Neural cell (in vitro differentiated cells): ENCODE measurements at regions not wholly inside any gene's neighbourhood (a gene's known extent, or its start where the extent isn't known, plus 50 kb on each side); places are given as distances from the start of the nearest gene placed in this dataset.
A peak's percentile ranks its signal among the peaks of the same experiment; 100 is the strongest.

Experiments
- H2AFZ ChIP-seq: fragments of 200-600, 300-800 bp; sonication (generic), shearing (Covaris generic); 2 replicates; pipeline ENCODE4 v1.6.0; 2014; ENCODE audit warnings: low read depth, mild to moderate bottlenecking, antibody characterized with exemption, low read length, moderate library complexity
- H3F3A ChIP-seq: fragments of 200-600 bp; shearing (Covaris generic); 2 replicates; pipeline ENCODE4 v1.6.1; 2016; ENCODE audit warnings: mild to moderate bottlenecking, moderate library complexity, mixed read lengths, antibody characterized with exemption, low read length; ENCODE audit not compliant: insufficient read depth, poor library complexity, severe bottlenecking
- H3K27ac ChIP-seq: fragments of 200-600, 300-800 bp; sonication (generic), shearing (Covaris generic); 2 replicates; pipeline ENCODE4 v1.5.1; 2014; ENCODE audit warnings: mild to moderate bottlenecking, low read length, moderate library complexity
- H3K27me3 ChIP-seq: fragments of 300-800, 200-600 bp; sonication (generic), shearing (Covaris generic); 2 replicates; pipeline ENCODE4 v1.6.0; 2014; ENCODE audit warnings: mild to moderate bottlenecking, low read depth, low read length, moderate library complexity; ENCODE audit not compliant: insufficient read depth
- H3K36me3 ChIP-seq: fragments of 300-800, 200-600 bp; sonication (generic), shearing (Covaris generic); 2 replicates; pipeline ENCODE4 v1.5.1; 2014; ENCODE audit warnings: mild to moderate bottlenecking, antibody characterized with exemption, low read length, moderate library complexity; ENCODE audit not compliant: insufficient read depth
- H3K4me2 ChIP-seq: fragments of 300-800, 200-600 bp; sonication (generic), shearing (Covaris generic); 2 replicates; pipeline ENCODE4 v1.6.0; 2014; ENCODE audit warnings: mild to moderate bottlenecking, low read length
- H3K4me3 ChIP-seq: fragments of 300-800, 200-600 bp; sonication (generic), shearing (Covaris generic); 2 replicates; pipeline ENCODE4 v1.5.1; 2014; ENCODE audit warnings: mild to moderate bottlenecking, low read length, moderate library complexity
- H3K79me2 ChIP-seq: fragments of 200-600 bp; shearing (Covaris generic); replicated peaks from 2 replicates; pipeline ENCODE4 v1.6.0; 2014; ENCODE audit warnings: mild to moderate bottlenecking, low read length, moderate library complexity; ENCODE audit not compliant: insufficient read depth
- H3K9ac ChIP-seq: fragments of 300-800, 200-600 bp; sonication (generic), shearing (Covaris generic); 2 replicates; pipeline ENCODE4 v1.6.1; 2016; ENCODE audit warnings: mild to moderate bottlenecking, low read length, mixed read lengths
- H3K9me2 ChIP-seq: fragments of 200-600 bp; shearing (Covaris generic); 2 replicates; pipeline ENCODE4 v1.6.1; 2016; ENCODE audit warnings: mild to moderate bottlenecking, low read length, mixed read lengths; ENCODE audit not compliant: insufficient read depth
- H3K9me3 ChIP-seq: fragments of 200-600, 300-800 bp; sonication (generic), shearing (Covaris generic); 2 replicates; pipeline ENCODE4 v1.6.1; 2016; ENCODE audit warnings: mild to moderate bottlenecking, mixed run types, low read length, moderate library complexity, mixed read lengths
- H4K20me1 ChIP-seq: fragments of 200-600 bp; shearing (Covaris generic); 2 replicates; pipeline ENCODE4 v1.6.1; 2016; ENCODE audit warnings: mild to moderate bottlenecking, mixed run types; ENCODE audit not compliant: insufficient read depth
- CTCF ChIP-seq: fragments of 450-650 bp; IDR thresholded peaks from 2 replicates; pipeline ENCODE4 v1.5.1; 2014; ENCODE audit warnings: antibody characterized with exemption, mild to moderate bottlenecking, moderate library complexity; ENCODE audit not compliant: poor library complexity, severe bottlenecking
- EP300 ChIP-seq: fragments of 450-650 bp; conservative IDR thresholded peaks from 2 replicates; pipeline ENCODE4 v1.6.1; 2014; ENCODE audit warnings: antibody characterized with exemption, mild to moderate bottlenecking, moderate library complexity; ENCODE audit not compliant: poor library complexity, severe bottlenecking
- EZH2 ChIP-seq: fragments of 200-600, 300-800 bp; shearing (Covaris generic), sonication (generic); IDR thresholded peaks from 2 replicates; pipeline ENCODE4 v1.6.1; 2014; ENCODE audit warnings: antibody characterized with exemption, low read length, borderline replicate concordance, mild to moderate bottlenecking; ENCODE audit not compliant: insufficient read depth, poor library complexity, severe bottlenecking
- MXI1 ChIP-seq: fragments of 450-650 bp; conservative IDR thresholded peaks from 2 replicates; pipeline ENCODE4 v1.6.1; 2014; ENCODE audit warnings: antibody characterized with exemption, mild to moderate bottlenecking; ENCODE audit not compliant: poor library complexity, severe bottlenecking
- POLR2AphosphoS5 ChIP-seq: IDR thresholded peaks from 2 replicates; pipeline ENCODE4 v1.6.1; 2012
- RAD21 ChIP-seq: fragments of 450-650 bp; conservative IDR thresholded peaks from 2 replicates; pipeline ENCODE4 v1.6.1; 2014; ENCODE audit warnings: antibody characterized with exemption, mild to moderate bottlenecking, moderate library complexity
- REST ChIP-seq: IDR thresholded peaks from 2 replicates; pipeline ENCODE4 v1.6.1; 2012; ENCODE audit warnings: borderline replicate concordance
- SMC3 ChIP-seq: fragments of 450-650 bp; conservative IDR thresholded peaks from 2 replicates; pipeline ENCODE4 v1.6.1; 2014; ENCODE audit warnings: antibody characterized with exemption, mild to moderate bottlenecking, moderate library complexity; ENCODE audit not compliant: poor library complexity
- TAF1 ChIP-seq: IDR thresholded peaks from 2 replicates; pipeline ENCODE4 v1.6.1; 2012; ENCODE audit warnings: low read depth

- Histone ChIP-seq H3F3A (peaks cover 17% of the 10 kb centered on the region), H4K20me1 (no peaks in the 10 kb centered on the region), H3K9ac (no peak overlapping the region), H3K9me2 (no peaks in the 10 kb centered on the region), H3K36me3 (no peaks in the 10 kb centered on the region), H3K4me2 (no peak overlapping the region), H3K4me3 (no peak overlapping the region), H3K27me3 (no peaks in the 10 kb centered on the region), H2AFZ (no peak overlapping the region), H3K79me2 (no peaks in the 10 kb centered on the region), H3K9me3 (no peaks in the 10 kb centered on the region), H3K27ac (peak overlapping the region; percentile 75)
- TF ChIP-seq MXI1 (no peak), EZH2 (no peak), TAF1 (no peak), POLR2AphosphoS5 (no peak), REST (no peak), EP300 (no peak), SMC3 (no peak), RAD21 (no peak), CTCF (no peak)
These were observed 173.5 kb downstream of the ZNF608 start for GRCh38 chr5:124572971-124573370.

GRCh38 chr5:124570285-124571035, 176.0 kb downstream of the ZNF608 start:
- H2AFZ ChIP-seq = no peak overlapping the region

More at GRCh38 chr5:124570285-124571035, 176.0 kb downstream of the ZNF608 start:
- no peak overlapping the region for H3K9ac ChIP-seq
- no peak for TF ChIP-seq RAD21
- no peak overlapping the region for H3K4me2 ChIP-seq
- H3K9me3 ChIP-seq = no peaks in the 10 kb centered on the region
- no peaks in the 10 kb centered on the region for H3K9me2 ChIP-seq
- H3K27ac ChIP-seq = no peak overlapping the region
- H3K36me3 ChIP-seq = no peaks in the 10 kb centered on the region
- H3F3A ChIP-seq = peaks cover 15% of the 10 kb centered on the region
- no peak overlapping the region for H3K4me3 ChIP-seq
- H3K79me2 ChIP-seq = no peaks in the 10 kb centered on the region
- H3K27me3 ChIP-seq = no peaks in the 10 kb centered on the region
- no peaks in the 10 kb centered on the region for H4K20me1 ChIP-seq
